Large intestine (tissue), 3 donors: ENCODE measurements at regions not wholly inside any gene's neighbourhood (a gene's known extent, or its start where the extent isn't known, plus 50 kb on each side); places are given as distances from the start of the nearest gene placed in this dataset.

Experiments used
- DNase-seq, 2 donors: peaks; one replicate each; pipeline versions ENCODE4 v3.0.0 to v3.0.0-alpha.2; 2013
- H3K27ac ChIP-seq: one replicate; pipeline ENCODE4 v1.5.1; 2013; ENCODE audit warnings: low read length
- H3K27me3 ChIP-seq: 2 replicates; pipeline ENCODE4 v1.6.1; 2013; ENCODE audit warnings: low read length; ENCODE audit not compliant: control insufficient read depth, insufficient read depth
- H3K36me3 ChIP-seq: 2 replicates; pipeline ENCODE4 v1.6.1; 2013; ENCODE audit warnings: low read length; ENCODE audit not compliant: control insufficient read depth, insufficient read depth
- H3K4me1 ChIP-seq: one replicate; pipeline ENCODE4 v1.6.1; 2013; ENCODE audit warnings: low read length; ENCODE audit not compliant: control insufficient read depth, insufficient read depth
- H3K4me3 ChIP-seq: one replicate; pipeline ENCODE4 v1.5.1; 2013; ENCODE audit warnings: low read length
- H3K9me3 ChIP-seq: one replicate; pipeline ENCODE4 v1.6.1; 2013; ENCODE audit warnings: mild to moderate bottlenecking, low read depth, low read length, moderate library complexity; ENCODE audit not compliant: control insufficient read depth
- WGBS: methylation state at CpG from one replicate; pipeline ENCODE4 v1.1.5; 2013; ENCODE audit warnings: low lambda C conversion rate; ENCODE audit not compliant: insufficient coverage; 5-methylcytosine and 5-hydroxymethylcytosine counted together

DNA sequence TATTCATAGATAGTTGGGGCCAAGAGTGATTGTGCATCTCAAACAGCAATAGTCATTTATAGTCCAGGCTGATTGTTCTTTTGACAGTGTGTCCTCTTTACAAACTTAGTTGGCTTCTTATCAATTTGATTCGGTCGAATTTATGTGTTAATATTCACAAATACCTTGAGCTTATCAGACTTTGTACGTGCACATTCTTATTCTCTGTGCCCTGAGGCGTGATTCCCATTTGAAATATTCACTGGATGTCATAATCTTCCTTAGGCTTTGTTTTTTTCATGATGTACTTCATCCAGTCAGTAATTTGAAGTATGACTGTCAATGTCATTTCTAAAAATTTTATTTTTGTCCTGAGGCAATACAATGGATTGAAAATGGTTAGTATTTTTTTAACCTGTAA, 263.5 kb upstream of the PCDH7 start:
- 80% methylated on average over 2 of the region's 4 CpGs for WGBS
- H3K4me3 ChIP-seq = no peak overlapping the region
- DNase-seq = no peak

DNA sequence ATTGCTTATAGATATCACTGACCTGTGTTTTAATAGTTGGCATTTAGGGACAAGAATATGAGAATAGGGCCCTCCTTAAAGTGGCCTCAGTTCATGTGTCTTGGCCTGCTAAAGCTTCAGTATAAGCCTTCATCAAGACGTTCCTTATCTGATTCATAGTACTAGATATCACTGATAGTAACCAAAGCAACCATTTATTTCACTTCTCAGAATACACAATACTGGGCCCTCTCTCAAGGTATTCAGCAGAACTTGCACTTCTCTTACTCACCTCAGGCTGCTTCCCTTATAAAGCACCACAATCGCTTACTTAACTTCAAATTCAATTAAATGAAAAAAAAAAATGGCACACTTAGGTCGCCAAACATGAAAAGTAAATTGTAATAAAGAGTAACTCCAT, 259.4 kb upstream of the PCDH7 start:
- DNase-seq = no peak
- WGBS = 71% methylated on average over 1 of the region's 3 CpGs
- no peak overlapping the region for H3K27ac ChIP-seq
- no peak overlapping the region for H3K4me3 ChIP-seq
- H3K27me3 ChIP-seq = no peaks in the 10 kb centered on the region
- H3K9me3 ChIP-seq = no peaks in the 10 kb centered on the region
- no peaks in the 10 kb centered on the region for H3K36me3 ChIP-seq
- no peaks in the 10 kb centered on the region for H3K4me1 ChIP-seq

More for the DNA sequence above, 263.5 kb upstream of the PCDH7 start:
- Histone ChIP-seq H3K27ac (no peak overlapping the region), H3K4me1 (no peaks in the 10 kb centered on the region), H3K27me3 (no peaks in the 10 kb centered on the region), H3K9me3 (peaks cover 4% of the 10 kb centered on the region), H3K36me3 (no peaks in the 10 kb centered on the region)

DNA sequence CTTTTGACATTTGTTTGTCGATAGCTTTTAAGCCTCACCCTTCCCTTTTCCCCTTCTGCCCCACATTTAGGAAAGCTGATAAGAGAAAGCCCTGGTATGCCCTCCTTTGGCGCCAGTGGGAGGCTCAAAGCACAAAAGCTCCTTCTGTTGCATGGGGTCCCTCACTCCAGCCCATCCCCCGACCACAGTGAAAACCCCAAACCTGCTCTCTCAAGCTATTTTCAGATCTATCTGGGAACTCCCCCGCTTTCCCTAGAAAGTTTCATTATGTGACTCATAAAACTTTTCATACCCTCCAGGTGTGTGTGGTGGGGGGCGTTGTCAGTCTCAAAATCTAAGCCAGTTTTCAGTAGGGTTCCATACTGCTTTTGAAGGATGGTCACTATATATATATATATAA, 259.0 kb upstream of the PCDH7 start:
- Histone ChIP-seq H3K36me3 (no peaks in the 10 kb centered on the region), H3K9me3 (no peaks in the 10 kb centered on the region), H3K4me1 (no peaks in the 10 kb centered on the region), H3K27ac (no peak overlapping the region), H3K4me3 (no peak overlapping the region), H3K27me3 (no peaks in the 10 kb centered on the region)
- WGBS = 86% methylated on average over 1 of the region's 5 CpGs
- no peak for DNase-seq

DNA sequence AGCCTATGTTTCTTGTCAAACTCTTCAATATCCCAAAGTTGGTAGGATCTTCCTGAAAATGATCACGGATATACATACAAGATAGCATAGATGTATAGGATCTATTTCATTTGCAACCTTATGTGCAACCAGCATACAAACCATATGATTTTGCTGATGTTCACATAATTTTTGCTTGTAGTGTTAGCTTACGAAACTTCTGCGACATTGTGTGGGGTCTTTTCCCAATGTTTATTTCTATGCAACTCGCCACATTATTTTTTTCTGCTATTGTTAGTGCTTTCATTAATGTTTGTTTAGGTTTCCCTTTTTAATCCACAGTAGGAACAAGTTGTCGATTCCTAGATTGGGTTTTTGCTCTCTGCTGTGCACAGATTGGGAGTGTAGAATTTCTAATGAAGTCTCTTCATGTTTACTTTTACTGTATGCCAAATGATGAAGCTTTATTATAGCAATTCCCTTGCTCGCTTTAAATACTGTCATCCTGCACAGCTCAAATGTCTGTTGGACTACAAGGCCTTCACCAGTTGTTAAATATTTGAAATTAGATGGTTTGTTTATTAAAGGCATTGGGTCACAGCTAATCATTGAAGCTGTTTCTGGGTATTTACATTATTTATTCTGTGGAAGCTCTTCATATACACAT, 257.6 kb upstream of the PCDH7 start:
- no peaks in the 10 kb centered on the region for H3K4me1 ChIP-seq
- DNase-seq = no peak
- H3K27me3 ChIP-seq = no peaks in the 10 kb centered on the region
- no peaks in the 10 kb centered on the region for H3K36me3 ChIP-seq
- no peak overlapping the region for H3K4me3 ChIP-seq
- 100% methylated on average over 2 of the region's 6 CpGs for WGBS
- no peak overlapping the region for H3K27ac ChIP-seq
- no peaks in the 10 kb centered on the region for H3K9me3 ChIP-seq

DNA sequence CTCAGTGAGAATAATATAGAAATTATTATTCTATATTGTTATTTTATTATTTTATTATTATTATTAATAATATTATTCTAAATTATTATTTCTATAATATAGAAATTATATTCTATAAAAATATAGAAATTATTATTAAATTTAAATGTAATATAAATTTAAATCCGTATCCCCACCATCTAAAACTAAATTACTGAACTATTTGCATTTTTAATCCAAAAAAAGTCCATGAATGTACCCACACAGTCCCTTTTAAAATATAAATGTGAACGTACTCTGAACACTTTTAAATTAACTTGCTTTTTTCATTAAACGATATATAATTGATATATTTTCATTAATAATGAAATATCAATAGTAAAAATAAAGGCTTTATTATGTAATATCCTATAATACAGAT, 248.3 kb upstream of the PCDH7 start:
- Histone ChIP-seq H3K9me3 (no peaks in the 10 kb centered on the region), H3K36me3 (no peaks in the 10 kb centered on the region), H3K4me1 (no peaks in the 10 kb centered on the region), H3K27me3 (no peaks in the 10 kb centered on the region), H3K27ac (no peak overlapping the region), H3K4me3 (no peak overlapping the region)
- no peak for DNase-seq
- 97% methylated on average over 3 of the region's 3 CpGs for WGBS

DNA sequence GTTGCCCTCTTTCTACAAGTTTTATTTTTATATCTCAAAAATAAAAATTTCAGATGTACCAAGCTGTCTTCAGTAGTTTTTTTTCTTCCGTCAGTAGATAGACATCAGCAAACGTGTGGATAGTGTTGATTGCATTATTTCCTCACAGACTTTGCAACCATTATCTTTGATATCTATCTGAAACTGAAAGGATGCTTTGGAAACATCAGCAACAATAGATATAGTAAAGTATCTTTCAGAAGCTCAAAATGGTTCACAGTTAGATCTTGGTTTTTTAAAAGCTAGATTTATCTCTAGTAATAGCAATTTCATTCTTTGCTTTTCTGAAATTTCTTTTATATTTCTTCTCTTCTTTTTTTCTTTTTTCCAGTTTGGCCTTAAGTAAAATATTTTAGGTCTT, 246.9 kb upstream of the PCDH7 start:
- 73% methylated on average over 2 of the region's 2 CpGs for WGBS
- DNase-seq = no peak
- H3K4me1 ChIP-seq = no peaks in the 10 kb centered on the region
- no peaks in the 10 kb centered on the region for H3K36me3 ChIP-seq
- no peaks in the 10 kb centered on the region for H3K9me3 ChIP-seq
- H3K27ac ChIP-seq = no peak overlapping the region
- no peak overlapping the region for H3K4me3 ChIP-seq
- no peaks in the 10 kb centered on the region for H3K27me3 ChIP-seq

DNA sequence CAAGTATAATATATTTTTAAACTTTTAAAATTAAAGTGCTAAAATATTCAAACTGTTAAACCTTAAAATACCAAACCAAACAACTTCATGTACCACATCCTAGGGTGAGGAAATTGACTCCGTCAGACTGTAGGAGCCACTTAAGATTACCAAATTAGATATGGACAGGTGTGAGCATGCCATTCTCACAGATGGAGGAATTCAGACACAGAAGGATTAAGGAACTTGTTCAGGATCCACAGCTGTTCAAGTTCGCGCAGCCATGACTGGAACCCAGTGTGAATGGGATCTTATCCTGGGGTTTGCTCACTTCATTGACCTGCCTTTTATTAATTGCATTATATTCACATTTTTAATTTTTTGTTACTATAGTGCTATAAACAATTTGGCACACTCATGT, 224.9 kb upstream of the PCDH7 start:
- 100% methylated on average over 2 of the region's 3 CpGs for whole genome bisulfite sequencing
- Histone ChIP-seq H3K36me3 (no peaks in the 10 kb centered on the region), H3K9me3 (no peaks in the 10 kb centered on the region), H3K27ac (no peak overlapping the region), H3K4me3 (no peak overlapping the region), H3K4me1 (no peaks in the 10 kb centered on the region), H3K27me3 (no peaks in the 10 kb centered on the region)
- DNase-seq = no peak

DNA sequence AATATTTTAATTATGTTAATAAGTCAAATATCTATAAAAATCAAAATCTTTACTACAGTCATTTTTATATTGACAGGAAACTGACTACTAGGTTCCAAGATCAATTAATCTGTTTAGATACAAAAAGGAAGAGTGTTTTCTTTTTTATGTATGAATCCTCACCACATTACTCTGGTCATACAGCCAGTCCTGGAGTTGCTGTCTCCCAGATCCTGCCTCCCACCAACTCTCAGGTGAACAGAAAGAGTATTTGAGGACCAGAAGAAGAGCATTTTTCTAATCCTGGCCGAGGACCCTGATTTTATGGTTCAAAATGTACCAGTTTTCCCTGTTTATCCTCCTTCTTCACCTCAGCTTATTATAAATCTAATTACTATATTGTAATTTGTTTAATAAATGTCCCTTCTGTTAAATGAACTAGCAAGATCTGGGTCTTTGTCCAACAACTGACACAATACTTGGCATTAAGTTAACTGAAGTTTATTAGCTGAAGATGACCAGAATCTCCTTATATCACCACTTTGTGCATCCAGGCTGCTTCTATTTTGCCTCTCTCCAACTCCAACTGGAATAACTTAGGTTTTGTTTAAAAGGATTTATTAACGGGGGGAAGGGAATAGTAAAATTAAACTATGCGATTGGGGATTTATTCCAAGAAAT, 224.4 kb upstream of the PCDH7 start:
- H3K4me3 ChIP-seq = no peak overlapping the region
- no peaks in the 10 kb centered on the region for H3K36me3 ChIP-seq
- H3K27me3 ChIP-seq = no peaks in the 10 kb centered on the region
- H3K4me1 ChIP-seq = no peaks in the 10 kb centered on the region
- DNase-seq = no peak
- H3K27ac ChIP-seq = no peak overlapping the region
- WGBS = 80% methylated on average over 1 of the region's 3 CpGs
- no peaks in the 10 kb centered on the region for H3K9me3 ChIP-seq

DNA sequence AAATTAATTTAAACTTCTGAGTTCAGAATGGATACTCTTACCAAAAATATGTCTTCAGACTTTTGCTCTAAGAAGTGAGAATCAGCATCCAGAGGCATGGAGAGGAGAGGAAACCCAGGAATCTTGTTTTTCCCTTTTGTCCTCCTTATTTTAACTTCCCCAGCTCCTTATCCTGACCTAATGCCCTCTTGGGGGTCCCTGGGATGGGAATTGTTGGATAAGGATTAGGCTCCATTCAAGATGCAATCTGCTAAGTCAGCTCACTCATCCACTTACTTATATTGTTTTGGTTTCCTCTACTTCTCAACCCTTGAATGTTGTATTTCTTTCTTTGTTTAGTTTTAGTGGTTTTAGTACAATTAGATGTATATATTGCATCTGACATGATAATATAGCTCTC, 208.4 kb upstream of the PCDH7 start:
- no peaks in the 10 kb centered on the region for H3K9me3 ChIP-seq
- DNase-seq = no peak
- H3K4me3 ChIP-seq = no peak overlapping the region
- H3K36me3 ChIP-seq = no peaks in the 10 kb centered on the region
- H3K27ac ChIP-seq = no peak overlapping the region
- no peaks in the 10 kb centered on the region for H3K4me1 ChIP-seq
- H3K27me3 ChIP-seq = no peaks in the 10 kb centered on the region

DNA sequence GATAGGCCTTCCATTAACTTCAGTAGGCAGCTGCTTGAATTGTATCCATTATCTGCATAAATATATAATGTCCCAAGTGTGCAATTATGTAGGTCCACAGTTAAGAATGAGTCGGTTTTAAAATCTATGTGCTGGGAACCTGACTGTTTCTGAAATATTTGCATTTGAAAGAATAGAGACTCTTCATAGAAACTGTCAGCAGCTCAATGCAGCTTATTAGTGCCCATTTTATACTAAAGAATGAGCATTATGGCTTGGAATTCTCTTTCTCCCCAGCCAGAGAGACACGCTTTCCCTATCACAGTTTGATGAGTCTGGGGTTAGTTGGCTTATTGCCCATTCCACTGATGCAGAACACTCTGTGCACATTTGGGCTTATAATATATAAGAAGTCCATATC, 202.0 kb upstream of the PCDH7 start:
- H3K4me3 ChIP-seq = no peak overlapping the region
- H3K27ac ChIP-seq = no peak overlapping the region
- WGBS = 100% methylated on average over 1 of the region's 2 CpGs
- no peaks in the 10 kb centered on the region for H3K4me1 ChIP-seq
- DNase-seq = no peak
- no peaks in the 10 kb centered on the region for H3K36me3 ChIP-seq
- no peaks in the 10 kb centered on the region for H3K27me3 ChIP-seq
- peaks cover 7% of the 10 kb centered on the region for H3K9me3 ChIP-seq

DNA sequence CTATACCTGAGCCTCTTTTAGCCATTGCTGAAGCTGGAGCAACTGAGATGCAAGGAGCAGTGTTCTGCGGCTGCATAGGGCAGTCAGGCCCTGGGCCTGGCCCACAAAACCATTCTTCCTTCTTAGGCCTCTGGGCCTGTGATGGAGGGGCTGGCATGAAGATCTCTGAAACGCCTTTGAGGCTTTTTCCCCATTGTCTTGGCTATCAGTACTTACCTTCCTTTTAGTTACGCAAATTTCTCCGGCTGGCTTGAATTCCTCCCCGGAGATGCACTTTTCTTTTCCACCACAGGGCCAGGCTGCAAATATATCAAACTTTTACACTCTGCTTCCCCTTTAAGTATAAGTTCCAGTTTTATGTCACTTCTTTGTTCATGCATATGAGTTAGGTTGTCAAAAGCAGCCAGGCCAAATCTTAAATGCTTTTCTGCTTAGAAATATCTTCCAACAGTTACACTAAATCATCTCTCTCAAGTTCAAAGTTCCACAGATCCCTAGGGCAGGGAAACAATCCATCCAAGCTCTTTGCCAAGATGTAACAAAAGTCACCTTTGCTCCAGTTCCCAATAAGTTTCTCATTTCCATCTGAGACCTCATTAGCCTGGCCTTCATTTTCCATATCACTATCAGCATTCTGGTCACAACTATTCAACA, 194.4 kb upstream of the PCDH7 start:
- Histone ChIP-seq H3K27ac (no peak overlapping the region), H3K9me3 (peaks cover under 1% of the 10 kb centered on the region), H3K27me3 (no peaks in the 10 kb centered on the region), H3K4me1 (no peaks in the 10 kb centered on the region), H3K36me3 (no peaks in the 10 kb centered on the region), H3K4me3 (no peak overlapping the region)
- WGBS = 100% methylated on average over 3 of the region's 5 CpGs
- no peak for DNase-seq
